GM10266 (cell line): ENCODE measurements at regions not wholly inside any gene's neighbourhood (a gene's known extent, or its start where the extent isn't known, plus 50 kb on each side); places are given as distances from the start of the nearest gene placed in this dataset.

Source experiments
- DNase-seq: peaks from one replicate; pipeline ENCODE4 v3.0.0; 2012; ENCODE audit errors: extremely low spot score
- CTCF ChIP-seq: IDR thresholded peaks from 2 replicates; pipeline ENCODE4 v1.5.1; 2012; ENCODE audit warnings: mild to moderate bottlenecking, low read depth; ENCODE audit not compliant: control insufficient read depth, insufficient read depth; ENCODE audit errors: missing control alignments

GRCh38 chr19:28292822-28293500, 920.0 kb downstream of the UQCRFS1 start:
- DNase-seq = no peak

DNA sequence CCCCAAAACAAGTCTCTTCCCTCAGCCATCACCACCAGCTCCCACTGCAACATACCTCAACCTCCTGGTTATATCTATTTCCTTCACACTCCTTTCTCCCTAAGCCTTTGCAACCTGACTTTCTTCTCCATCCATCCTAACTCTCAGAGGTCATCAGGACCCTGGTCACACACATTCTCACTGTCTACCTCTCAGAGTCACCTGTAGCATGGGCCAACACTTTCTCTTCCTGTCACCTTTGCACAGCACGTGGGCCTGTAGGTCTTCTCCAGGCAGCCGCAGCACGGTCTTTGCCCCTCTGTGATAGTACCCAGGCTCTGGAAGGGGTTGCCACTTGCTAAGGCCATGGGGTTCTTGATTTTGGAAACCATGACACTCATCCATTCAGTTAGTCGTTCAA, 921.1 kb downstream of the UQCRFS1 start:
- TF ChIP-seq CTCF = no peak
- no peak for DNase-seq

More at GRCh38 chr19:28292822-28293500, 920.0 kb downstream of the UQCRFS1 start:
- TF ChIP-seq CTCF = no peak

DNA sequence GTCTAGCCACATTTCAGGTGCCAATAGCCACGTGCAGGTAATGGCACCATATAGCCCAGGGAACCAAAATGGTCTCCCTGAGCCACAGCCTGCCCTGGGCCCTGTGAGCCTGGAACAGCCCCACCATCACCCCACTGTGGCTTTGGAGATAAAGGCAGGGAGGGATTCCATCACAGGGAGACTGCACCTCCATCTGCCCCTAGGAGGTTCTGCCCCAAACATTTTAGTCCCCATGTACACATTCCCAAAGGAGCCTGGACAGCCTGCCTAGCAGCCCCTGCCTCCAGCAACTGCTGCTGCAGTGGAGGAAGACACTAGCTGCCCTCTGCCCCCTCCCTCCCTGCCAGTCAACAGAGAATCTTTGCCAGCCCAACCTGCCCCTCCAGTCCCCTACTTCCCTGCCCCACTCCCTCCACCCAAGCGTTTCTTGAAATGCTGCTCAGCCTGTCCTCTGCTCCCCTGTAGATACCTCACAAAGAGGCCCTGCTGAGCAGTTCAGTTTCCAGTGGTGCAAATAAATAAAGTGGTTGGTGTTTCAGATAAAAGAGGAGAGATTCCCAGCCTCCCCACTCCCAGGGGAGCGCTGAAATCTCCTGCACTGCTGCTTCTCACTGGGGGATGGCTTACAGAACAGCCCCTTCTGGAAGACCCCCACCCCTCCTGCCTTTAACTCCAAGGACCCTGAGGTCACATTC, 921.8 kb downstream of the UQCRFS1 start:
- no peak for TF ChIP-seq CTCF
- no peak for DNase-seq

- TF ChIP-seq CTCF = no peak
- no peak for DNase-seq
Measured at GRCh38 chr19:28289295-28290063, 923.5 kb downstream of the UQCRFS1 start.

DNA sequence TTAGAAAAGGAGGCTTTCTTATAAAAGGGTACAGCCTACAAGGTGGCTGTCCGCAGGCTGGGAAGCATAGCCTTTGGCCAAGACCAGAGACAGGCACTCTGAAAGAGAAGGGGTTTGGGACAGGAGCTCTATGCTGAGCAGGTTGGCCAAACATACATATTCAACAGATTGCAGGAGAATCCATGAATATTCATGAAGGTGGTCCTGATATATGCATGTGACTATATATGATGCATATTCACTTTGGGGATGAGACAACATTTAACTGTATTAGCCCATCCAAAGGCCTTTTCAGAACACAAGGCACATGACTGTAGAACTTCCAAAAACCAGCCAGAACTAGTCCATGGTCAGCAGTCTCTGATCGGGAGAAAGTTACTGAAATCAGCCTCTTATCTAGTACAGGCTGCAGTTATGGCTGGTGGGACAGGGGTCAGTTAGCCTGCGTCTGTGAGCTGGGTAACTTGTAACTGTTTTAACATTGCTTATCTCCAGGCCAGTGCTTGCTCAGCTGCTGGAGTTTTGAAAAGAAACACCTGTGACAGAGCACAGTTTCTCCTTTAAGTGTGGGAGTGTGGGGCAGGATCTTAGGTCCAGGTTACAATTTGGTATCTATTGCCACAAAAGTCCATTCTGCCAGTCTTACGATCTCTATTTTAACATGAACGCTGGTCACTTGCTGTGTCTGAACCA, 924.2 kb downstream of the UQCRFS1 start:
- TF ChIP-seq CTCF = no peak
- DNase-seq = no peak

- TF ChIP-seq CTCF = no peak
- DNase-seq = no peak
Measured at GRCh38 chr19:28285917-28286316, 927.0 kb downstream of the UQCRFS1 start.
